GM18873 (cell line): ENCODE measurements at regions not wholly inside any gene's neighbourhood (a gene's known extent, or its start where the extent isn't known, plus 50 kb on each side); places are given as distances from the start of the nearest gene placed in this dataset.

ENCODE experiments used
- ATAC-seq: cut with Tn5 transposase; IDR thresholded peaks from one replicate; pipeline ENCODE4 v1.9.1; 2021; ENCODE audit warnings: mild to moderate bottlenecking, moderate library complexity, moderate number of reproducible peaks; ENCODE audit not compliant: unreplicated experiment, low FRiP score

- ATAC-seq: no peak
Measured at GRCh38 chr10:81093056-81093455, 555.4 kb downstream of the SH2D4B start.

GRCh38 chr10:81095238-81095637 is 557.5 kb downstream of the SH2D4B start:
- no peak for ATAC-seq

DNA sequence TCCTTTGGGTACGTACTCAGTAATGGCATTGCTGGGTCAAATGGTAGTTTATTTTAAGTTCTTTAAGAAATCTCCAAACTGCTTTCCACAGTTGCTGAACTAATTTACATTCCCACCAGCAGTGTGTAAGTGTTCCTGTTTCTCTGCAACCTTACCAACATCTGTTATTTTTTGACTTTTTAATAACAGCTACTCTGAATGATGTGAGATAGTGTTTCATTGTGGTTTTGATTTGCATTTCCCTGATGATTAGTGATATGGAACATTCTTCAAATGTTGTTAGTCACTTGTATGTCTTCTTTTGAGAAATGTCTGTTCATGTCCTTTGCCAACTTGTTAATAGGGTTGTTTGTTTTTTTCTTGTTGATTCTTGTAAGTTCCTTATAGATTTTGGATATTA is 558.9 kb downstream of the SH2D4B start:
- no peak for ATAC-seq

DNA sequence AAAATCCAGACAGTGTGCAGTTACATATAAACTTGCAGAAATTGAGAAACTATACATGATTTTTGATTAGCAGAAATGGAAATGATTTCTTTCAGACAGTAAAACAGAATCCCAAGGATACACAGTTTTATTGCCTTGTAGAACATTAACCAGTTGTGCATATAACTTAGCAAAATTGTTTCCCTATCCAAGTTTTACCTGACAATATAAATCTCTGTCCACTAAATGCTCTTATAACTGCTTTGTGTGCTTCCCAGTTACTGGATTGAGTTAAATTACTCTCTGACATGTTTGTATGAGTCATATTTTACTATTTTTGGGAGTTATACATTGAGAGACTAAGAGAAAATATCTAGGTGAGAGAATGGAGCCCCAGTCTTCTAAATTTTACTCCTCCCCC is 563.4 kb downstream of the SH2D4B start:
- no peak for ATAC-seq

- ATAC-seq: no peak
Measured at GRCh38 chr10:81104494-81104893, 566.8 kb downstream of the SH2D4B start.

GRCh38 chr10:81108516-81109199 is 571.0 kb downstream of the SH2D4B start:
- no peak for ATAC-seq

DNA sequence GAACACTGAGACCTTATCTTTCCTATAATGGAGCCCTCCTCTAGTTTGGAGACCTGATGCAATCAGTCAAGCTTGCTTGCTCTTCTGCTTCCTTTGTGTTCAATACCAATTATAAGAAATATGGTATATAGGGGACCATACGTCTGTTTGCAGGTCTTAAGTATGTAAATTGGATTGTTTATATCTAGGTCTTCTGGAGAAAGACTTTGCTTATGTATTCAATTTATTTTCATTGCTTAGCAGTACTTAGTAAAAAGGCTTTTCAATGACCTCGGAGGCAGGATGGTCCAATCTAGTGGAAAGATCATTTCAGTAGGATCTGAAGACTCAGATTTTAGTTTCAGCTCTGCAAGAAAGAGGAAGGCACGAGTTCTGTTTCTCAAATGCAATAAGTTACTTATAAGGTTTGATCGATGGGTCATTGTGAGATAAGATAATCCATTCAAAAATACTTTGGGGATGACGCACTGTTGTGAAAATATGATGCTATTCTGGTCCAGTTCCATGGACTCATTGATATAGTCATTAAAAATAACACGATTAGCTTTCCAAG is 571.6 kb downstream of the SH2D4B start:
- no peak for ATAC-seq

DNA sequence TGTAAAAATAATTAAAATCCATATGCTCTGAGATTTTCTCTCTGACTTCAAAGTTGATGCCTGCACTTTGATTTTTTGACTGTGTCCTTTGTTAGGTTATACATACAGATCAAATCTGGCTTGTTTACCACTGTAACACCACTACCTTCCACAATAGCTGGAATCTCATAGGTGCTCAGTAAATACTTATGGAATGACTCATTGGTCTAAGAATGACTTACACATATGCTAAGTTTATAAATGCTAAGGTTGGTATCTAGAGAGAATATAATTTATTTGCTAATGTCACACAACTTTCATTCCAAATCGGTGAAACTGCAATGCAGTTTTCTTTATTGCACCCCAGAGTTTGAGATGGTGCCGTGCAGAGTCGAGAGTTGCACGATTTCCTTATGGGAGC is 578.5 kb downstream of the SH2D4B start:
- no peak for ATAC-seq

GRCh38 chr10:81116990-81117389 is 579.3 kb downstream of the SH2D4B start:
- ATAC-seq: no peak

DNA sequence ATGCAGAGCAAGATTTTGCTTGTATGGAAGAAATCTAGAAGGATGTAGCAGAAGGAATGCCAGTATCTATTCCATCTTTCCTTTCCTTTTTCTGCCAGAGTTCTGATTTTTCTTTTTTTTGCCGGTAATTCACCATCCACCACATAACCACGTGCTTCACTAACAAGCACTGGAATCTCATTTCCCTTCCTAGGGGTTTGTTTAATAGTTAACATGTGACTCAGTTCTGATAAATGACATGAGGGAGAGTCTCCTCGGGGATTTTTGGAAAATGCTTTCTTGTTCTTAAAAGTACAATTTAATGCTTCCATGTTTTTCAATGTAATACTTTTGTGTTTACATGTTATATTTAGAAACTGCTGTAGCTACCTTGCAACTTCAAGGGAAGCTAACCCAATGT is 590.2 kb downstream of the SH2D4B start:
- ATAC-seq: no peak

DNA sequence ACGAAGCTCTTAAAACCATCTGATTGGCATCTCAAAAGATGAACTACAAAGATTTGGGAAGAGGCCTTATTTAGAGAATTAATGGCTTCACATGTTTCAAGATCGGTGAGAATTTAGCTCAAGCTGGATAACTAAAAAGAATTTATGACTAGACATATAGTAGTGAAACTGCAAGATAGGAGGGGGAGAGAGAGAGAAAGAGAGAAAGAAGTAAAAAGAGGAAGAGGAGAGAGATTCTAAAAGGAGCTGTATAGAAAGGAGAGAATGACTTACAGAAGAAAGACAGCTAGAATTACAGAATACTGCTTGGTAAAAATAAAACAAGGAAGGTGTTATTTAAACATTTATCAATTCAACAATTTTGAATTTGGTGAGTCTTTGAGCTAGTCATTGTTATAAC is 592.3 kb downstream of the SH2D4B start:
- ATAC-seq: no peak

GRCh38 chr10:81135851-81136250 is 598.1 kb downstream of the SH2D4B start:
- ATAC-seq: no peak

GRCh38 chr10:81136261-81136660 is 598.6 kb downstream of the SH2D4B start:
- ATAC-seq: no peak

DNA sequence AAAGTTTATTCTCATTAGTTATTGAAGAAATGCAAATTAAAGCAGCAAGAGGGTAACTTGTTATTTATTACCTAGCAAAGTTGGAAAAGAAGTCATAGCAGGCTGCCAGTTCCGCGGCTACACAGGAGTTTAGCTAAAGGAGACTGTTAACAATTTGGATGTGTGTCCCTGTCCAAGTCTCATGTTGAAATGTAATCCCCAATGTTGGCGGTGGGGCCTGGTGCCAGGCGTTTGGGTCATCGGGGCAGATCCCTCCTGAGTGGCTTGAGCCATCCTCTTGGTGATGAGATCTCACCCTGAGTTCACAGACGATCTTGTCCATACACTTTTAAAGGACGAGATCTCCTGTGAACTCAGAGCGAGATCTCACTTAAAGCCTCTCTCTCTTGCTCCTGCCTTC is 608.3 kb downstream of the SH2D4B start:
- ATAC-seq: no peak

GRCh38 chr10:81146436-81146835 is 608.7 kb downstream of the SH2D4B start:
- no peak for ATAC-seq

GRCh38 chr10:81152656-81153055 is 615.0 kb downstream of the SH2D4B start:
- ATAC-seq: no peak

GRCh38 chr10:81157681-81158080 is 620.0 kb downstream of the SH2D4B start:
- ATAC-seq: no peak

DNA sequence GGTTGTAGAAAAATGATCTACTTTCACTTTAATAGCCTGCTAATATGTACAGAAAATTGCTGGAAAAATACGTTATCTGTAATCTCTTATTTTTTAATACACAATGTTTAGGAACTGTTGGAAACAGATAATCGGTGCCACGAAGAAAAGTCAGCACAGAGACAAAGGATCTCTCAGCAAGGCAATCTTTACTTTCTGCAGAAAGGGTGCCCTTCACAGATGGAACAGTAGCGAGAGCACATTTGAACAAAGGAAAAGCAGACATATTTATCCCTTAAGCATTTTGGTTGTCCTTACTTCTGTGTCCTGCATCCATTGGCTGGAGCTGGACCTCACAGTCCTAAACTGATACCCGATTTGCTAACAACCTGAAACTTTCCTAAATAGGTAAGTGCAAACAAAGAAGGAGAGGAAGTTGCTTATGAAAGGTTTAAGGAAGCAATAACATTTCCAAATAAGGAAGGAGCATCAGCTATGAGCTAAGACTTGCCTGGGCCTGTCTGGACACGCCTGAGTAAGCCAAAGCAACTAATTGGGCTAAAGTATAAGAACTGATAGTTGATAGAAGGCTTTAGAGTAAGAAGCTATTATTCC is 640.0 kb downstream of the SH2D4B start:
- no peak for ATAC-seq

- ATAC-seq: no peak
Measured at GRCh38 chr10:81179324-81179723, 641.6 kb downstream of the SH2D4B start.

DNA sequence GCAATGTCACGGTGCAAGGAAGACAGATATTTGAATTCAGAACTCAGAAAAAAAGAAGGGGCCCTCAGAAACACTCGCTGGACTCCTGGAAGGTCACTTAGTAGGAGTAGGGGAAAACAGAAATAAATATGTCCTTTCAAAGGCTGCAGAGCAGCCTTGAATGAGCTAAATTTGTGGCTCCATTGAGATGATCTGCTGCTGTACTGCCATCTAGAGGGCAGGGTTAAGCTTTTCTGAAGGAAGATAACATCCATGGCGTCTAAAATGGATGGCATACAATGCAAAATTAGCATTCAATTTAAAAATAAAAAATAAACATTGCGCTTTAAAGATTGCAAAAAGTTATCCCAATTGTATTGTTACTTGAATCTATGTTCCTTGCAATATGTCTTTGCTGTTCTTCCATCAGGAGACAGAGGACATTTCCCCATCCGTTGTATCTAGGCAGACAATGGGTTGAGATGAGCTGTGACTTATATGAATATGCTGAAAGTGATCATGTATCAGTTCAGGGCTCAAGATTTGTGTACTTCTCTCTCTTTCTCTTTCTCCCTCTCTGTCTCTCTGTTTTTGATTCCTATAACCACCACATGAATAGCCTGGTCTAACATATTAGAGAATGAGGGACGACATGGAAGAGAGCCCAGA is 642.2 kb downstream of the SH2D4B start:
- no peak for ATAC-seq

- ATAC-seq: no peak
Measured at GRCh38 chr10:81182296-81182695, 644.6 kb downstream of the SH2D4B start.
